GM18867 (cell line): ENCODE measurements at regions not wholly inside any gene's neighbourhood (a gene's known extent, or its start where the extent isn't known, plus 50 kb on each side); places are given as distances from the start of the nearest gene placed in this dataset.
"Not testable (repeated sequence)": the region's sequence is repeated elsewhere in the genome, so short reads cannot be mapped to it uniquely, and the experiment has no call there.

Experiments used
- ATAC-seq: cut with Tn5 transposase; IDR thresholded peaks from one replicate; pipeline ENCODE4 v1.9.1; 2021; ENCODE audit warnings: mild to moderate bottlenecking, moderate library complexity; ENCODE audit not compliant: unreplicated experiment

- ATAC-seq: no peak
Observed at GRCh38 chr9:95788021-95788420, 87.5 kb upstream of the ERCC6L2 start.

- ATAC-seq: no peak
Observed at GRCh38 chr9:95785209-95785608, 90.3 kb upstream of the ERCC6L2 start.

GRCh38 chr9:95784318-95784717 is 91.2 kb upstream of the ERCC6L2 start:
- no peak for ATAC-seq

- ATAC-seq: no peak
Observed at GRCh38 chr9:95783426-95783975, 92.0 kb upstream of the ERCC6L2 start.

GRCh38 chr9:95780751-95781150 is 94.7 kb upstream of the ERCC6L2 start:
- ATAC-seq: no peak

GRCh38 chr9:95780121-95780520 is 95.4 kb upstream of the ERCC6L2 start:
- no peak for ATAC-seq

- not testable (repeated sequence) for ATAC-seq
Observed at GRCh38 chr9:95779597-95779996, 95.9 kb upstream of the ERCC6L2 start.

GRCh38 chr9:95778957-95779356 is 96.5 kb upstream of the ERCC6L2 start:
- ATAC-seq: no peak

GRCh38 chr9:95777136-95777535 is 98.4 kb upstream of the ERCC6L2 start:
- ATAC-seq: no peak

GRCh38 chr9:95776176-95776575 is 99.3 kb upstream of the ERCC6L2 start:
- no peak for ATAC-seq

GRCh38 chr9:95775191-95775590 is 100.3 kb upstream of the ERCC6L2 start:
- no peak for ATAC-seq

GRCh38 chr9:95773053-95773418 is 102.5 kb upstream of the ERCC6L2 start:
- ATAC-seq: no peak

- no peak for ATAC-seq
Observed at GRCh38 chr9:95772320-95773052, 103.0 kb upstream of the ERCC6L2 start.

- no peak for ATAC-seq
Observed at GRCh38 chr9:95771556-95772246, 103.8 kb upstream of the ERCC6L2 start.

GRCh38 chr9:95770653-95771131 is 104.8 kb upstream of the ERCC6L2 start:
- no peak for ATAC-seq

GRCh38 chr9:95769909-95770433 is 105.5 kb upstream of the ERCC6L2 start:
- ATAC-seq: no peak

GRCh38 chr9:95769473-95769872 is 106.0 kb upstream of the ERCC6L2 start:
- no peak for ATAC-seq

- ATAC-seq: no peak
Observed at GRCh38 chr9:95766906-95767305, 108.6 kb upstream of the ERCC6L2 start.

- ATAC-seq: no peak
Observed at GRCh38 chr9:95764533-95765319, 110.8 kb upstream of the ERCC6L2 start.

GRCh38 chr9:95763983-95764382 is 111.5 kb upstream of the ERCC6L2 start:
- ATAC-seq: no peak

GRCh38 chr9:95763006-95763405 is 112.5 kb upstream of the ERCC6L2 start:
- ATAC-seq: no peak
